ENCODE measurements at regions not wholly inside any gene's neighbourhood (a gene's known extent, or its start where the extent isn't known, plus 50 kb on each side); places are given as distances from the start of the nearest gene placed in this dataset.

GRCh38 chr1:116287341-116288200, 85.5 kb upstream of the ATP1A1 start:
- TF ChIP-seq EZH2 (IDR thresholded peaks at IDR 0.05; ENCODE audit: insufficient read depth, low read length) (no peak), CTCF (IDR thresholded peaks at IDR 0.05; ENCODE audit: insufficient read depth, low read depth, low read length) (no peak)
